ENCODE measurements at regions not wholly inside any gene's neighbourhood (a gene's known extent, or its start where the extent isn't known, plus 50 kb on each side); places are given as distances from the start of the nearest gene placed in this dataset.

DNA sequence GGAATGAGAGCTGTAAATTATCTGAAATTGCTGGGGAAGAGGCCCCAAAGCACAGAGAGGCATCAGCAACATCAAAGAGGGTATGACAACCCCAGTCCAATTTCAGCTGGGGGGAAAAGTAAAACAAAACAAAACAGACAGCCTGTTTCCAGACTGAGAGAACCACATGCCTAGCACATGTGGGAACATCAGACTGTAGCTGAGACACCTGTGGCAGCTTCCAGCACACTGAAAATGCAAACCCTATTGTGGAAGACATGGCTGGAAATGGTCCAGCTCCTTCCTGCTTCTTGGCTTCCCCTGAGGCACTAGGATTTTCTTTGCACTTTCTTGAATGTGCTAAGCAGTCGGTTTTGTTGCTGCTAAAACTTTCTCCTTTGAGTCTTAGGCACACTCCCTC is 240.9 kb upstream of the STS start:
- no peak for DNase-seq (ENCODE audit: low read depth in 2 of 2)

DNA sequence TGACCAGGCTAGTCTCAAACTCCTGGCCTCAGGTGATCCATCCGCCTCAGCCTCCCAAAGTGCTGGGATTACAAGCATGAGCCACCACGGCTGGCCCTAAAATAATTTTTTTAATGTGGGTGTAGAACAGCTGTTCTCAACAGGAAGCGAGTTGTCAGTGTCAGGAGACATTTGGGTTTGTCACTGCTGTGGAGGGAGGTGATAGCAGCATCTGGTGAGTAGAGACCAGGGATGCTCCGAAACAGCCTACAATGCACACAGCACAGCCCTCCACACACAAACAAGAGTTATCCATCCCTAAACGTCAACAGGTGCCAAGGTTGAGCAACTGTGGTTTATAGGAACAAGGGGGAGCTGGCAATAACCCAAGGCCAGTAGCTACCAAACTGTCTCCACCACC is 243.4 kb upstream of the STS start:
- no peak for DNase-seq (ENCODE audit: low read depth in 2 of 2)

DNA sequence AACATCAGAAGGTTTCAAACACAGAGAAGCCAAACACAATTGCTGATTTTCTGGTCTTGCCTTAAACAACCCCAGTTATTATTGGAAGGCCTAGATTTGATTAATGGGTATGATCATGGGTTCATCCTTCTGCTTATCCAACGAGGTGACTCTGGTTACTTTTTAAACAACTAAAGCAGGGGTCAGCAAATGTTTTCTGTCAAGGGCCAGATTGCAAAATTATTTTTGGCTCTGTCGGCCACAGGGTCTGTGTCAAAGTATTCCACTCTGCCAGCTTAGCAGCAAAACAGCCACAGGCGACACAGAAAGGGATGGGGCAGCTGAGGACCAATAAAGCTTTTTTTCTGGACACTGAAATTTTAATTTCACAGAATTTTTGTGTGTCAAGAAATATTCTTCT is 249.1 kb upstream of the STS start:
- no peak for DNase-seq (ENCODE audit: low read depth in 2 of 2)

DNA sequence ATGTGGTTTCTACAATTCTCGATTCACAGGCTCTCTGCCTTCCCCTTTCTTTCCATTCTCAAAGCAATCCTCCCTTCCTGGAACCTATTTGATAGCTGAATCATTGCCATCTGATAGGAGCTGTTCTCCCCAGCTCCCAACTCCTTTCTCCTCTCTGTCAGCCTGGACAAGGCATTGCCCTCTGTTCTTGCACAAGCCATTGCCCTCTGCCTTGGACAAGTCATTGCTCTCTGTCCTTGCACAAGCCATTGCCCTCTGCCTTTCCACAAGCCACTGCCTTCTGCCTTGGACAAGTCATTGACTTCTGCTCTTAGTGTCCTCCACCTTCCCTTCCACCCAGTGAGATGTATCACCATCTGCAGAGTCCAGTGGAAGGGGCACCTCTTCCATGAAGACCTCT is 256.1 kb upstream of the STS start:
- no peak for DNase-seq (ENCODE audit: low read depth in 2 of 2)

GRCh38 chrX:6890544-6891261 is 256.8 kb upstream of the STS start:
- no peak for DNase-seq (ENCODE audit: low read depth in 2 of 2)

DNA sequence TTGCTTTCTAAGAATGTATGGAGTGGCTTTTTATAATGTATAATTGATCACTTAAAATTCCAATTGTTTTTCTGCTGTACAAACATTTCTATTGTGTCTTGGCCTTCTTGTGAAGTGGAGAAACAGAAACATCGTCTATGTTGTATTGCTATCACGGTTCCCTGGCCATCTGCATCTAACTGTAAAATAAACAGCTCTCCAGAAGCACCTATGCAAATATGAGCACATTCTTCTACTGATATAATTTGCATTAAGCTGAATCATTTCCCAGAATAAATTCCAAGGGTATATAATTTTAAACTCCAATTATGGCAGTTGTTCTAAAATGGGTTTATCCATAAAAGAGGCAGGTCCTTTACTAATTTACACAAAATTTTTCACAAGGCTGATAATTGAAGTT is 261.6 kb upstream of the STS start:
- DNase-seq (ENCODE audit: low read depth in 2 of 2): no peak

DNA sequence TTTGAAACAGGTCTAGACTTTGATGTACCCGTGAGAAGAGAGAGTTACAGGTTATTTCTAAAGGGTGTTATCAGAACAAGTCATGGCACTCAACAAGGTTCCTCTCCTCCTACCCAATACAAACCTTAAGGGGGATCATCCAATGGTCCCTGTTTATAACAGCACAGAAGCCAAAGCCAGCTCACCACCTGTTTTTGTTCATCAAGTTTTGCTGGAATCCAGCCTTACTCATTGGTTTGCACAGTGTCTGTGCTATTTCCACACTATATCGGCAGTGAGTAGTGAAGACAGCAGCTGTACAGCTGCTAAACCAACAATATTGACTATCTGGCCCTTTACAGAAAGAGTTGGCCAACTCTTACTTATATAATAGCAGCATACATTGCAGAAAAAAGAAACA is 262.1 kb upstream of the STS start:
- DNase-seq (ENCODE audit: low read depth in 2 of 2): no peak

GRCh38 chrX:6861456-6861855 is 286.1 kb upstream of the STS start:
- no peak for DNase-seq (ENCODE audit: low read depth in 2 of 2)

DNA sequence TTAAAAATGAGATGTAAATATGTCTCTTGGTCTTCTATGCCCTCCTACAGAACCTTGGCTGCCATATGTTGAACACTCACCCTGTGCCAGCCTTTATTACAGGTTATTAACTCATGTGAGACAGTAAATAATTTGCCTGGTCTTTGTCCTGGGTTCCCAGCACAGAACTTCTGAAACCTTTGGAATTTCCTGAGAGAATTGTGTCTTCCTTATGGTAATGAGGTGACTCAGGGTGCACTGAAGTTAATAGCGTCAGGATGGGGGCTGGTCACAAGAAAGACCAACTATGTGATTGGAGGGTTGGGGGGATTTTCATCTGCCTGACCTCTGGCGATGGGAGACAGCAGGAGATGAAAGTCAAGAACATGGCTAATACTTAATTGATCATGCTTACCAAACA is 289.8 kb upstream of the STS start:
- DNase-seq (ENCODE audit: low read depth in 2 of 2): no peak

- no peak for DNase-seq (ENCODE audit: low read depth in 2 of 2)
Observed at GRCh38 chrX:6856471-6856870, 291.0 kb upstream of the STS start.

DNA sequence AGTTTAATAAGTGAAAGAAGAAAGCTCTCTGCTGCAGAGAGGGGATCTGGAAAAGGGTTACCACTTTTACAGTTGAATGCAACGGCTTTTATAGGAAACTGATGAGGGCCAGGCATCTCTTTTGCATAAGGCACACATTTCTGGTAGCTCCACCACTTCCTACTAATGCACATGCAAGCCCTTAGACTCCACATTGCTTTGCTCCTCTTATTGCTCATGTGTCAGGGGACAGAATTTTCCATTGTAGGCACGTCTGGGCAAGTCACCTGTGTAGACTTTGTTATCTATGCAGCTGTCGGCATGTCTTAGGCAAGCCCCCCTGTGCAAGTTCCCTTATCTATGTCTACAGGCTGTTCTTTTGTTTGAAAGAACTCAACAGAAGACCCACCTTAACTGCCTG is 294.6 kb upstream of the STS start:
- no peak for DNase-seq (ENCODE audit: low read depth in 2 of 2)

GRCh38 chrX:6852121-6852520 is 295.4 kb upstream of the STS start:
- no peak for DNase-seq (ENCODE audit: low read depth in 2 of 2)

DNA sequence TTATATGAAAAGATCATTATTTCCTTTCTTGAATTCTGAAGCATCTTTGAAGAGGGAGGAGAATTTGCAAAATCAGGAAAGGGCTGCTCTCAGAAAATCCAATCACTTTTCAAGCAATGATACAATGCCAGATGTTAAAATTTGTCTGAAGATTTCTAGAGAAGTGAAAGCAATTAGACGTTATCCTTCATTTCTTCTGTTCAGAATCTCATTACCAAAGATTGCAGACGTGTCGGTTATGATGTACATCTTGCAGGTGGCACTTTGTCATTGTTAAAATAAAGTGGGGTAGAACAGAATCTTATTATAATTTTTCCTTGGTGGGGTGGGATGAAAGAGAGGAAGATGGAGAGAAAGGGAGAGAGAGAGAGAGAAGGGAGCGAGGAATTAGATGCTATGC is 296.4 kb upstream of the STS start:
- DNase-seq (ENCODE audit: low read depth in 2 of 2): no peak

DNA sequence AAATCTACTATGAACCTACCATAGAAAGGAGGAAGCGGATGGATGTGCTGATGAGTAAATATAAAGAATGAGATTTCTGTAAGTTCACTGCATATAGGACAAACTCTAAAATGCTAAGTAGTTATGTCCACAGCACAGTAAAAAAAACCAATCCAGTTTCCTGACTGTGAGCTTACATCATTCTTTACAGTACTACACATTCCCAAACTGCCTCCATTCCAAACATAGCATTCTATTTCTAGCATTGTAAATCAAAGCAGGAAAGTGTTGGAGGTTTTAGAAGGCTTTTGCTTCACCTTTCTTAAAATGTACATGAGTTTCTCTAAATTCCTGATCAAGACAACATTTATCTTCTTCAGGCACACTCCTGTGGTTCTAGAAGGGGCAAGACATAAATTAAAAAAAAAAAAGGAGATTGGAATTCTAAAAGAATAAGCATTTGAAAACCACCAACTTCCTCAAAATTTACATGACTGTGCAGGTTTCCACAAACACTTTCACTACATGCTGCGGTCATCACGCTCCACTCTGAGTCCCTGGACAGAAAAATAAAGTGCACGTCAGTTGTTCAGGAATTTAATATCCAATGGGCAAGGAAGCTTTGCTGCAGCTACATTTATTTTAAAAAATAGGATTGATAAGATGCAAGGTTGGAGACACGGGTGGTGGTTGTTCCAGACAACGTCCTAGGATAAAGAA is 297.6 kb upstream of the STS start:
- no peak for DNase-seq (ENCODE audit: low read depth in 2 of 2)

DNA sequence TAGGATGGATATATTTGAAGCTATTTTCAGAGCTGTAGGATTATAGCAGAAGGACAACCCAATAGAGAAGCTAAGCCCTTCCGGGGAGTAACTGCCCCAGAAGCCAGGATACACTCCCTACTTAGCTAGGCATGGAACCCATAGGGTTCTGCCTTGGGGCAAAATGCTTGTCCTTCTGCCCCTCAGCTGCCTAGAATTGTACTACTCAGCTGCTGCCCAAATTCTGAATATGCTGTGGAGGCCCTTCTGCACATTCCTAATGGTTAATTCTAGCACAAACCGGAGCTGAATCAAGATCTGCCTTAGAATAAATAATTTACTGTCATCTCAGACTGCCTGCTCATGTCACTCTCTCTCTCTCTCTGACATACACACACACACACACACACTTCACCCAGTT is 297.7 kb upstream of the VCX3A start:
- no peak for DNase-seq (ENCODE audit: low read depth in 2 of 2)

- DNase-seq (ENCODE audit: low read depth in 2 of 2): no peak
Observed at GRCh38 chrX:6826856-6827255, 291.9 kb upstream of the VCX3A start.

- DNase-seq (ENCODE audit: low read depth in 2 of 2): no peak
Observed at GRCh38 chrX:6821730-6822129, 286.8 kb upstream of the VCX3A start.

GRCh38 chrX:6813836-6814370 is 279.0 kb upstream of the VCX3A start:
- no peak for DNase-seq (ENCODE audit: low read depth in 2 of 2)

DNA sequence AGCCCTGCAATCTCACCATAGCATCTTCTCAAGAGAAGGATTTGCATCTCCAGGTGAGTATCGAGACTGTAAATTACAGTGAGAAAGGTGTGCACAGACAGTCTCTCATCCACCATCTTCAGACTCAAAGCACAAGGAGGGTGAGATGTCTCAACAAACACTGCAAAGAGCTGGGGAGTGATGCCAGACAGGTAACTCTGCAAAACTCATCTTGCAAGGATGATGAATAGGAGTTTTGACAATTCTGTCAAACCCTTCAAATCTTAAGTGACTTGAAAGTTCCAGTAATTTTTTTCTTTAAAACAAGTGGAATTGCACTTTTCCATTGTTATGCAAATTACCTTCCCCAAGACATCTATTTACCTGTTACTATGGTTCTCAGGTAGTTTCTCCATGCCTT is 277.2 kb upstream of the VCX3A start:
- no peak for DNase-seq (ENCODE audit: low read depth in 2 of 2)

DNA sequence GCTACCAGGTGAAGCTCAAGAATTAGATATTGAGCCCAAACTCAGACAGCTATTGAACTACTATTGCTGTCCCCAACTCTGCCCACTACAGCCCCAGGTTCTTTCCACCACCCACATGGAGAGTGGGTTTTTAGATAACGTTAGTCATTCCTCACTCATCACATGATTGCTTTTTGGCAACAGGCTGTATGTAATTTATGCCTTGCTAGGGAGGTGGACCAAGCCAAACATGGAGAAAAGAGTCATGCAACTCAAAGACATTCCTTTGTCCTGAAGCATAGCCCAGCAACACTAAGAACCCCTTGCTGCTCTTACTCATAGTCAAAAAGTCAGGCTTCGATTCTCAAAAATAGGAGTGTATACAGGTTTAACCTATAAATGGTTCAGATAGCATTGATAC is 275.9 kb upstream of the VCX3A start:
- no peak for DNase-seq (ENCODE audit: low read depth in 2 of 2)

DNA sequence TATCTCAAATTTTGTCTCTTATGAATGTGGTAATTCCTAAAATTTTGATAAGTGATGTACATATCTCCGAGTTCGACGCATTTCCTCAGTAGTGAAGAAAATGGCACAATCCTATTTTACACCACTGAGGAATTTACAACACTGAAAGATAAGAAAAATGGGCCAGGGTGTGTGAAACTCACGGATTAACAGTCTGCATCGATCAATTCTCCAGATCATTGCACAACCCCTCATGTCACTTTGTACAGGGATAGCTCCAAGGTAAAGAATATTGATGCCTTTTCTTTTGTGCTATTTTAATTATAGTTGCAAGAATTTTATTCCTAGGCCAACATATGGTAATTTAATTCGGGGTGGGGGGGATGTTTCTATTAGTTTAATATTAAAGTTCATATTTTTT is 268.7 kb upstream of the VCX3A start:
- DNase-seq (ENCODE audit: low read depth in 2 of 2): no peak

- no peak for DNase-seq (ENCODE audit: low read depth in 2 of 2)
Observed at GRCh38 chrX:6793000-6793399, 258.1 kb upstream of the VCX3A start.

DNA sequence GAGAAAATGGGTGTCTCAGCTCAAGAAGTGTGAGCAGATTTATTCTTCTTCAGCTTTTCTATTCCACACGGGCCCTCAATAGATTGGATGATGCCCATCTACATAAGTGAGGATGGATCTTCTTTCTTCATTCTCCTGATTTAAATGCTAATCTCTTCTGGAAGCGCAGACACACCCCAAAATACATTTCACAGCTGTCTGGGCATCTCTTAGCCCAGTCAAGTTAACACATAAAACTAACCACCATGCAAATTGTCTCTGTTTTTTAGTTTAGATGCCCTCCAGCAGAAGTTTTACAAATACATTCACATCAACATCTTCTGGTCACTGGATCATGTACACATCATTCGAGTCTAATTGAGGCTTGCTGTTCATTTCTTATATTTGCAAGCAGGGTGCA is 249.0 kb upstream of the VCX3A start:
- no peak for DNase-seq (ENCODE audit: low read depth in 2 of 2)
